ENCODE measurements at regions not wholly inside any gene's neighbourhood (a gene's known extent, or its start where the extent isn't known, plus 50 kb on each side); places are given as distances from the start of the nearest gene placed in this dataset.

- in situ Hi-C loops (cut with MboI; ENCODE audit: low sequenced_read_pairs): no loop called here
These were observed 569.4 kb downstream of the CDH26 start for GRCh38 chr20:60527656-60528055.

DNA sequence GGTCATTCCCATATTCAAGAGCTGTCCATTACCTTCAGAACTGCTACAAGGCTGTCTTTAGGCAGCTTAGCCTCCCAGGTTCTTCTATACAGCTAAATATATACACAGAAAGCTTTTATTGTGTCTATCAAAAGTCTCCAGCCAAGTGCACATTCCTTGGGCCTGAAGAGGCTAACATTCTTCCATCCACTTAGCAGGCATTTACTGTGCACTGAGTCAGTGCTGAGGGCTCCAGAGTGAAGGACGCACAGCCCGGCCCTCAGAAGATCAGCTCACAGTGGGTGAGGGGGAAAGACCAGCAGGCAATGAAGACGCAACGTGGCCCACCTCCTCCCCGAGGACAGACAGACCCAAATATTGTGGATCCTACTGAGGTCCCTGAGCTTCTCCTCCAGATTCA lies 569.9 kb downstream of the CDH26 start:
- in situ Hi-C loops (cut with MboI; ENCODE audit: low sequenced_read_pairs): no loop called here

- in situ Hi-C loops (cut with MboI; ENCODE audit: low sequenced_read_pairs): no loop called here
These were observed 570.9 kb downstream of the CDH26 start for GRCh38 chr20:60529149-60529548.

GRCh38 chr20:60535211-60535610 lies 577.0 kb downstream of the CDH26 start:
- in situ Hi-C loops (cut with MboI; ENCODE audit: low sequenced_read_pairs): no loop called here

DNA sequence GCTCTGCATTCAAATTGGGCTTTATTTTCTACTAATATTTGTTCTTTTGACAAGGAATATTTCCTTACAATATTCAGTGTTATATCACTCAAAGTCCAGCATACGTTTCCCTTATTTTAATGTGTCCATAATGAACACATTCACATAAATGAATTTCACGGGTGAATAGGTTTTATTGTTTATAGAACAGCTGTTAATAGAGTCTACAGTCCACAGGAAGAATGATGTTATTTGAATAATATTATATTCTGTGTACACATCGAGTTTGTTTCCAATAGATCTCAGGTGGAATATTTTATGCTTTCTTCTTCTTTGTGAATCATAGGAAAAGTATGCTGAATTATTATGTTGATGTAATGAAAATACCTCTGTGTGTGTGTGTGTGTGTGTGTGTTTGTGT lies 582.4 kb downstream of the CDH26 start:
- in situ Hi-C loops (cut with MboI; ENCODE audit: low sequenced_read_pairs): no loop called here

DNA sequence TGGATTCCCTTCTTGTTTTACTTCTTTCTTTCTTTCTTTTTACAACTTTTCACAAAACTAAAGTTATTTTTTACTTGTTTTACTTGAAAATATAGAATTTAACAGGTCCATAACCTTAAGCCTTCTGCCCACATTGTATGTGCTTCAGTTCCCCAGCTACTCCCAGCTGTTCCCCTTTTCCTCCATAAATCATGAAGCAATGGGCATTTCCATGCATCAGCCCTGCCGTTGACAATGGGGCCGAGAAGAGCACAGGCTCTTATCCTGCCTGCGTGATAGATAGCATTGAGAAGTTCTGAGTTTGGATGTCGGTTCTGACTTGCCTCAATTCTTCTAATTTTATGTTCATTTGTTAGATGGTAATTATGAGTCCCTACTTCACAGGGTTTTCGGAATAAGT lies 583.8 kb downstream of the CDH26 start:
- in situ Hi-C loops (cut with MboI; ENCODE audit: low sequenced_read_pairs): no loop called here

GRCh38 chr20:60543598-60543997 lies 585.4 kb downstream of the CDH26 start:
- in situ Hi-C loops (cut with MboI; ENCODE audit: low sequenced_read_pairs): no loop called here

DNA sequence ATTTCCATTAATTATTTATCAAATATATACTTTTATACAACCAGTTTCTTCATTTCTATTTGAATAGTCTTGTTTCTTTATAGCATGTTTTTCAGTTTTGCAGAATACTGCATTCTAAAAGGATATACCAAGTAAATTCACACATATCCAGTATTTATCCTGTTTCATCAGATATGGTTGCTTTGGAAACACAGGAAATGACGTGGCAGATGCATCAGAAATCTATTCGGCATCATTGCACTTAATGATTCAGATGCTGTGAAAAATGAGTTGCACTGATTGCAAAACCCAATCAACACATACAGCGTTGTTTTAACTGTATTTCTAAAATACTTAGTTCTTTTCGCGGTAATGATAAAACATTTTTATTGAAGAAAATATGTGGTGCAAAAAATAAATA lies 594.9 kb downstream of the CDH26 start:
- in situ Hi-C loops (cut with MboI; ENCODE audit: low sequenced_read_pairs): no loop called here

- in situ Hi-C loops (cut with MboI; ENCODE audit: low sequenced_read_pairs): no loop called here
These were observed 600.3 kb downstream of the CDH26 start for GRCh38 chr20:60558486-60558885.

DNA sequence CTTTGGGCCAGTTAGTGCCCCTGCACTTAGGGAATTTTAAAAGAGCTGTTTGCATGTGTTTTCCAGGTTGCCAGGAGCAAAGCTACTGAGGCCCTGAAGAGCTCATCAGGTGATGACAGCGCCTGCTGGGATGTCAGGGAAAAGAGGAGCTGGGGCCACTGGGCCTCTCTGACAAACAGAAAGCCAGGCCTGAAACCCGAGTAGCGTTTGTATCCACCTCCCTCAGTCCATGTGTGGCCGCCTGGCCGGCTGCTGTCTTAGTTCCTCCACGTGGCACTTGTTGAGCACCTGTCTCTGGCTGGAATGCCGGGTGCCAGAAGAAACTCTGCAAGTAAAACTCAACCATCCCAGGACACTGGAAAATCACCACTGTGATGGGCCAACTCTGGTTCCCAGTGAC lies 601.2 kb downstream of the CDH26 start:
- in situ Hi-C loops (cut with MboI; ENCODE audit: low sequenced_read_pairs): no loop called here

- in situ Hi-C loops (cut with MboI; ENCODE audit: low sequenced_read_pairs): no loop called here
These were observed 602.8 kb downstream of the CDH26 start for GRCh38 chr20:60561052-60561451.

- in situ Hi-C loops (cut with MboI; ENCODE audit: low sequenced_read_pairs): no loop called here
These were observed 606.9 kb downstream of the CDH26 start for GRCh38 chr20:60565083-60565482.

DNA sequence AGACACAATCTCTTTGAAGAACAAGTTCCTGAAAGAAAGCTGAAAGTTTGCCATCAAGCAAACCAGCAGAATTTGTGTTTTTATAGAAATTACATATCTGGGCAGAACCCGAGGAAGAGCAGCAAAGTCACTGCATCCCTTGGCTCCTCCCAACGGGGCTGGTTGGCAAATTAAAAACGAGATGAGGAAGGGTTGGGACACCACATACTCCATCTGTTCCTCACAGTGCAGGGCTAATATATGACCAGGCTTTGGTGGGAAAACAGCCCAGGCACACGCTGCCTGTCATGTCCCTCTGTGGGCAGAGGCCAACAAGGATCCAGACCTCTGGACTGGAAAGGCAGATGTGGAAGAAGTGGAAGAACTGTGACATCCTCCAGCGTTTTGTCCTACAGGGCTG lies 607.3 kb downstream of the CDH26 start:
- in situ Hi-C loops (cut with MboI; ENCODE audit: low sequenced_read_pairs): no loop called here

- in situ Hi-C loops (cut with MboI; ENCODE audit: low sequenced_read_pairs): no loop called here
These were observed 610.9 kb downstream of the CDH26 start for GRCh38 chr20:60569116-60569515.

DNA sequence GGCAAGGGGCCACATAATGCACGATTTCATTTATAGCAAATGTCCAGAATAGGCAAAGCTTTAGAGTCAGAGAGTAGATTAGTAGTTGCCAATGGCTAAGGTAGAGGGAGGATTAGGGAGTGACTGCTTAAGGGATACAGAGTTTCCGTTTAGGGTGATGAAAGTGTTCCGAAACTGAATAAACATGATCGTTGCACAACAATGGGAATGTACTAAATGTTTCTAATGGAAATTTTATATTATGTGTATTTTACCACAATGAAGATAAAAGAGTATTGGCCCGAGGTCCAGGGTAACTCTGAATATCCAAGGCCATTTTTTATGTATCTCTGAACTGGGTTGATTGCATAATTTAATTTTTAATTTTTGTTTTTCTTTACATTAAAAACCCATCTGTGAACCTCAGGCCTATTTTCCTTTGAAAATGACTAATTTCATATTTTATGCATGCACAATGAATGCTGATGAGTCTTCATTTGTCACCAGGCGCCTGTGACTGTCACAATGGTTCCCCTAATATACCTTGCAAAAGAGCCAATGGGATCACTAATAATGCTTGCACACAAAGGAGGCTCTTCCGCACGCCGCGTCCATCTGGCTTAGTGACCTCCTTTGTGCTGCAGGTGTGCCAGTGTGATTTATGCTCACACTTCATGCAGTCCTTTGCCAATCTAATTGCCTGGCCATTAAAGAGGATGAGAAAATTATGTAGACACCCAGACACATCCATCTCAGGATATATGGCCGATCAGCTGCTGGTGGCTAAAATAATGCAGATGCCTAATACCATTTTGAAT lies 612.5 kb downstream of the CDH26 start:
- in situ Hi-C loops (cut with MboI; ENCODE audit: low sequenced_read_pairs): no loop called here

GRCh38 chr20:60573003-60573680 lies 614.9 kb downstream of the CDH26 start:
- in situ Hi-C loops (cut with MboI; ENCODE audit: low sequenced_read_pairs): no loop called here

GRCh38 chr20:60576236-60576635 lies 618.0 kb downstream of the CDH26 start:
- in situ Hi-C loops (cut with MboI; ENCODE audit: low sequenced_read_pairs): no loop called here

- in situ Hi-C loops (cut with MboI; ENCODE audit: low sequenced_read_pairs): no loop called here
These were observed 621.8 kb downstream of the CDH26 start for GRCh38 chr20:60579941-60580515.

GRCh38 chr20:60581606-60582115 lies 623.4 kb downstream of the CDH26 start:
- in situ Hi-C loops (cut with MboI; ENCODE audit: low sequenced_read_pairs): no loop called here

GRCh38 chr20:60583741-60584140 lies 625.5 kb downstream of the CDH26 start:
- in situ Hi-C loops (cut with MboI; ENCODE audit: low sequenced_read_pairs): no loop called here

- in situ Hi-C loops (cut with MboI; ENCODE audit: low sequenced_read_pairs): no loop called here
These were observed 626.0 kb downstream of the CDH26 start for GRCh38 chr20:60584221-60584620.

- in situ Hi-C loops (cut with MboI; ENCODE audit: low sequenced_read_pairs): no loop called here
These were observed 627.4 kb downstream of the CDH26 start for GRCh38 chr20:60585651-60586050.
